GM21381 (cell line): ENCODE measurements at regions not wholly inside any gene's neighbourhood (a gene's known extent, or its start where the extent isn't known, plus 50 kb on each side); places are given as distances from the start of the nearest gene placed in this dataset.
A peak's percentile ranks its signal among the peaks of the same experiment; 100 is the strongest.
"Not testable (repeated sequence)": the region's sequence is repeated elsewhere in the genome, so short reads cannot be mapped to it uniquely, and the experiment has no call there.

Source experiments
- ATAC-seq: cut with Tn5 transposase; IDR thresholded peaks from one replicate; pipeline ENCODE4 v1.9.1; 2021; ENCODE audit warnings: mild to moderate bottlenecking, moderate library complexity; ENCODE audit not compliant: unreplicated experiment

GRCh38 chr3:75434276-75434912, 229.7 kb upstream of the FRG2C start:
- ATAC-seq, result not testable (repeated sequence)

- ATAC-seq, result peak; percentile 100
These were observed 229.0 kb upstream of the FRG2C start for GRCh38 chr3:75434913-75435793.

- peak; percentile 9 for ATAC-seq
These were observed 228.2 kb upstream of the FRG2C start for GRCh38 chr3:75435794-75436400.

GRCh38 chr3:75440986-75441385, 223.1 kb upstream of the FRG2C start:
- ATAC-seq, result not testable (repeated sequence)

GRCh38 chr3:75444634-75445033, 219.5 kb upstream of the FRG2C start:
- not testable (repeated sequence) for ATAC-seq

- not testable (repeated sequence) for ATAC-seq
These were observed 218.9 kb upstream of the FRG2C start for GRCh38 chr3:75445234-75445633.

GRCh38 chr3:75446948-75447347, 217.2 kb upstream of the FRG2C start:
- ATAC-seq, result not testable (repeated sequence)

GRCh38 chr3:75453328-75453727, 210.8 kb upstream of the FRG2C start:
- not testable (repeated sequence) for ATAC-seq

- ATAC-seq, result not testable (repeated sequence)
These were observed 210.3 kb upstream of the FRG2C start for GRCh38 chr3:75453839-75454238.

- not testable (repeated sequence) for ATAC-seq
These were observed 189.6 kb upstream of the FRG2C start for GRCh38 chr3:75474530-75474929.

- not testable (repeated sequence) for ATAC-seq
These were observed 167.5 kb upstream of the FRG2C start for GRCh38 chr3:75496600-75496999.

- not testable (repeated sequence) for ATAC-seq
These were observed 163.8 kb upstream of the FRG2C start for GRCh38 chr3:75500357-75500756.

GRCh38 chr3:75502171-75502570, 162.0 kb upstream of the FRG2C start:
- not testable (repeated sequence) for ATAC-seq

- not testable (repeated sequence) for ATAC-seq
These were observed 161.1 kb upstream of the FRG2C start for GRCh38 chr3:75502769-75503756.

- ATAC-seq, result no peak
These were observed 157.5 kb upstream of the FRG2C start for GRCh38 chr3:75506603-75507002.

- not testable (repeated sequence) for ATAC-seq
These were observed 156.2 kb upstream of the FRG2C start for GRCh38 chr3:75507956-75508355.

- ATAC-seq, result not testable (repeated sequence)
These were observed 136.5 kb upstream of the FRG2C start for GRCh38 chr3:75527657-75528056.

- not testable (repeated sequence) for ATAC-seq
These were observed 112.0 kb upstream of the FRG2C start for GRCh38 chr3:75552095-75552494.

GRCh38 chr3:75564427-75564826, 99.7 kb upstream of the FRG2C start:
- ATAC-seq, result not testable (repeated sequence)

- not testable (repeated sequence) for ATAC-seq
These were observed 91.8 kb upstream of the FRG2C start for GRCh38 chr3:75572303-75572702.
